Lower leg skin (tissue), 4 donors: ENCODE measurements at regions not wholly inside any gene's neighbourhood (a gene's known extent, or its start where the extent isn't known, plus 50 kb on each side); places are given as distances from the start of the nearest gene placed in this dataset.

Source experiments
- DNase-seq, 2 donors: peaks; one replicate each; pipeline ENCODE4 v3.0.0-alpha.2; 2019; ENCODE audit warnings: low spot score in 2 of 2
- H3K4me3 ChIP-seq: fragments of 200-600 bp; sonication (generic); 2 replicates; pipeline ENCODE4 v1.5.1; 2017; ENCODE audit warnings: mild to moderate bottlenecking, low read depth; ENCODE audit not compliant: poor library complexity, severe bottlenecking
- CTCF ChIP-seq, 3 donors: fragments of 450-650 bp; IDR thresholded peaks; one replicate each; pipeline ENCODE4 v1.5.1; 2016; ENCODE audit warnings: antibody characterized with exemption in 3 of 3, mild to moderate bottlenecking in 3 of 3, moderate library complexity in 2 of 3
- POLR2A ChIP-seq, 2 donors: fragments of 450-650 bp; IDR thresholded peaks; one replicate each; pipeline ENCODE4 v1.6.1; 2016 to 2017; ENCODE audit warnings: antibody characterized with exemption in 2 of 2, mild to moderate bottlenecking in 1 of 2, moderate library complexity in 1 of 2
- WGBS, 2 donors: methylation state at CpG; one replicate each; pipeline ENCODE4 v1.1.5; 2018; 5-methylcytosine and 5-hydroxymethylcytosine counted together
- intact Hi-C: fragments of 100-400 bp; cut with DNase I; formaldehyde crosslinking; loops from one replicate; pipeline ENCODE4 v1.15.0; 2023; ENCODE audit warnings: low total_unique reads

GRCh38 chr4:173919196-173919595 lies 364.3 kb downstream of the FBXO8 start:
- no peak overlapping the region for H3K4me3 ChIP-seq
- intact Hi-C loops, result no loop called here
- WGBS, 2 donors, result 32 to 39% methylated on average over 2 of the region's 2 CpGs
- DNase-seq, result no peak
- TF ChIP-seq CTCF (IDR thresholded peaks at IDR 0.05) (no peak), POLR2A (IDR thresholded peaks at IDR 0.05) (no peak)

GRCh38 chr4:173917255-173917960 lies 366.1 kb downstream of the FBXO8 start:
- no peak for TF ChIP-seq POLR2A (IDR thresholded peaks at IDR 0.05)
- TF ChIP-seq CTCF (IDR thresholded peaks at IDR 0.05), result no peak
- no peak for DNase-seq
- no peak overlapping the region for H3K4me3 ChIP-seq
- intact Hi-C loops, result no loop called here
- WGBS, 2 donors, result 37 to 45% methylated on average over 8 of the region's 8 CpGs

GRCh38 chr4:173913496-173913895 lies 370.0 kb downstream of the FBXO8 start:
- intact Hi-C loops, result no loop called here
- no peak for DNase-seq
- TF ChIP-seq CTCF (IDR thresholded peaks at IDR 0.05) (no peak), POLR2A (IDR thresholded peaks at IDR 0.05) (no peak)
- WGBS, 2 donors, result 74 to 76% methylated on average over 6 of the region's 6 CpGs
- H3K4me3 ChIP-seq, result no peak overlapping the region

GRCh38 chr4:173912384-173912783 lies 371.1 kb downstream of the FBXO8 start:
- no peak for TF ChIP-seq POLR2A (IDR thresholded peaks at IDR 0.05)
- TF ChIP-seq CTCF (IDR thresholded peaks at IDR 0.05), result no peak
- WGBS, 2 donors, result 61 to 62% methylated on average over 1 of the region's 1 CpG
- DNase-seq, result no peak
- intact Hi-C loops, result no loop called here
- no peak overlapping the region for H3K4me3 ChIP-seq

- TF ChIP-seq POLR2A (IDR thresholded peaks at IDR 0.05) (no peak), CTCF (IDR thresholded peaks at IDR 0.05) (no peak)
- WGBS, 2 donors, result 84 to 87% methylated on average over 4 of the region's 4 CpGs
- intact Hi-C loops, result no loop called here
- H3K4me3 ChIP-seq, result no peak overlapping the region
- DNase-seq, result no peak
Observed at GRCh38 chr4:173910891-173911290, 372.6 kb downstream of the FBXO8 start.

- WGBS, 2 donors, result 84 to 91% methylated on average over 3 of the region's 3 CpGs
- TF ChIP-seq CTCF (IDR thresholded peaks at IDR 0.05), result no peak
- no peak for TF ChIP-seq POLR2A (IDR thresholded peaks at IDR 0.05)
- H3K4me3 ChIP-seq, result no peak overlapping the region
- no peak for DNase-seq
- intact Hi-C loops, result no loop called here
Observed at GRCh38 chr4:173909294-173909693, 374.2 kb downstream of the FBXO8 start.
